ENCODE measurements at regions not wholly inside any gene's neighbourhood (a gene's known extent, or its start where the extent isn't known, plus 50 kb on each side); places are given as distances from the start of the nearest gene placed in this dataset.
A peak's percentile ranks its signal among the peaks of the same experiment; 100 is the strongest.

DNA sequence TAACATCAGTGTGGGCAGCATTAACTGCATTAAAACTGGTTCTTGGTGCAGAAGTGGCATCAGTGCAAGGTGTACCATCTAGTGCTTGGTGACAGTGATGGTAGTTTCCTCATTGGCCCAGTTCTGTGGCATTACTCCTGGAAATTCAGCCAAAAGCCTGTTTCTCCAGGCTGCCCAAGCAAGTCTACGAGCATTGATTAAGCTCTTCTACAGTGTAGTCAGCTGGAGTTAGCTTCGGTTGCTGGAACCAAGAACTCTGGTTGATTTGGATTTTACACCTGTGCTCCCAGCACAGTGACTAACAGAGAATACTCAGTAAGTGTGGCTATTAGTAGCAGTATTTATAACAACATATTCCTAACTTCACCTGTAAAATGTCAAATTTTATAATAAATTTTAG is 84.9 kb upstream of the ZDHHC17 start:
- H3K27ac ChIP-seq: no peak overlapping the region
- TF ChIP-seq, protein P1, sequence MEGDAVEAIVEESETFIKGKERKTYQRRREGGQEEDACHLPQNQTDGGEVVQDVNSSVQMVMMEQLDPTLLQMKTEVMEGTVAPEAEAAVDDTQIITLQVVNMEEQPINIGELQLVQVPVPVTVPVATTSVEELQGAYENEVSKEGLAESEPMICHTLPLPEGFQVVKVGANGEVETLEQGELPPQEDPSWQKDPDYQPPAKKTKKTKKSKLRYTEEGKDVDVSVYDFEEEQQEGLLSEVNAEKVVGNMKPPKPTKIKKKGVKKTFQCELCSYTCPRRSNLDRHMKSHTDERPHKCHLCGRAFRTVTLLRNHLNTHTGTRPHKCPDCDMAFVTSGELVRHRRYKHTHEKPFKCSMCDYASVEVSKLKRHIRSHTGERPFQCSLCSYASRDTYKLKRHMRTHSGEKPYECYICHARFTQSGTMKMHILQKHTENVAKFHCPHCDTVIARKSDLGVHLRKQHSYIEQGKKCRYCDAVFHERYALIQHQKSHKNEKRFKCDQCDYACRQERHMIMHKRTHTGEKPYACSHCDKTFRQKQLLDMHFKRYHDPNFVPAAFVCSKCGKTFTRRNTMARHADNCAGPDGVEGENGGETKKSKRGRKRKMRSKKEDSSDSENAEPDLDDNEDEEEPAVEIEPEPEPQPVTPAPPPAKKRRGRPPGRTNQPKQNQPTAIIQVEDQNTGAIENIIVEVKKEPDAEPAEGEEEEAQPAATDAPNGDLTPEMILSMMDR (conservative IDR thresholded peaks at IDR 0.05): no peak

DNA sequence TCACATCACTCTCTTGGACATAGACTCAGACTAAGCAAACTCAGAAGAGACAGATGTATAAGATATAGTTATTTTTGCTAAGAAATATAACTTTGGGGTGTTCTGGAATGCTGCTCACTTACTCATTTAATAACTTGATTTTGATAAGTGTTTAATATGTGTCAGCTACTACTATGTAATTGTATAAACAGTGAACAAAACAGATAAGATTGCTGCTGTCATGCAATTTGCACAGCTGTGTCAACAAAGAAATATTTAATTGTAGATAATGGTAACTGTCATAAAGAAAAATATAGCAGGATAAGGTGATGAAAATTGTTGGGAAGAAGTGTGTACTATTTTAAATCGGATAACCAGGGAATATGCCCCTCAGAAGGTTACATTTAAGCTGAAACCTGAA is 84.1 kb upstream of the ZDHHC17 start:
- TF ChIP-seq, protein P1 (conservative IDR thresholded peaks at IDR 0.05): no peak

DNA sequence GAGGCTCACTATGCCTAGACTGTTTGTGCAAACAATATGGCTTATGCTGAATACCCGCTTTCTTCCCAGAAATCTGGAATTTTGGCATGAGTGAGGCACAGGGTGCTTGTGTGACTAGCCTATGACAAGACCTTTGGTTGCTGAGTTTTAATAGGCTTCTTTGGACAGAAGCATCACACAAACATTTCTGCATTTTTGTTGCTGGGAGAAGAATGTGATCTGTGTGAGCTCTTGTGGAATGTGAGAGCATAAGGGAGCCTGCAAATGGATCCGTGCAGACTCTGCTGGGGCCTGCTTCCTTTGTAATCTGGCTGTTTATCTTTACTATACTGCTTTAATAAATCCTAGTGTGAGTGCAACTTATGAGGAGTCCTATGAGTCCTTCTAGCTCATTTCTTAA is 83.0 kb upstream of the ZDHHC17 start:
- H3K27ac ChIP-seq: no peak overlapping the region
- TF ChIP-seq, protein P1 (conservative IDR thresholded peaks at IDR 0.05): no peak

More for the DNA sequence above, 84.1 kb upstream of the ZDHHC17 start:
- H3K27ac ChIP-seq: no peak overlapping the region

DNA sequence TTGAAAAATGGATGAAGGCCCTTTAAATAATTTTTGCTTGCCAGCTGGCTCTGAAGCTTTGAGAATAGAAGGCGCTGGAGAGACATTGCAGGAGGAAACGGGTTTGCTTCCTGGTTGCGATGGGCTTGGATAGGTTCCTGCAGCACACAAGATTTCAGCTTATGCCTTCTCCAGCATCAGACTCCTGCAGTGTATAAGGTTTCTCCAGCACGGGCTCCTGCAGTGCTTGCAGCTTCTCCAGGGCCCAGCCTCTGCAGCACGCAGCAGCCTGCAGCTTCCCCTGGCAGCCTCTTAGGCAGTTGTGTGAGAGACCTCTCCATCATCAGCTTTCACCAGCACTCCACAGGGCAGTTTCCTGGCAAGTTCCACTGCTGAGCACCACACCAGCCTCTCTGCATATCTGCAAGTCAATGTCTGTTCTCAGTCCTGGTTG is 78.7 kb upstream of the ZDHHC17 start:
- TF ChIP-seq, protein P1 (conservative IDR thresholded peaks at IDR 0.05): no peak
- H3K27ac ChIP-seq: peak overlapping the region; percentile 54

DNA sequence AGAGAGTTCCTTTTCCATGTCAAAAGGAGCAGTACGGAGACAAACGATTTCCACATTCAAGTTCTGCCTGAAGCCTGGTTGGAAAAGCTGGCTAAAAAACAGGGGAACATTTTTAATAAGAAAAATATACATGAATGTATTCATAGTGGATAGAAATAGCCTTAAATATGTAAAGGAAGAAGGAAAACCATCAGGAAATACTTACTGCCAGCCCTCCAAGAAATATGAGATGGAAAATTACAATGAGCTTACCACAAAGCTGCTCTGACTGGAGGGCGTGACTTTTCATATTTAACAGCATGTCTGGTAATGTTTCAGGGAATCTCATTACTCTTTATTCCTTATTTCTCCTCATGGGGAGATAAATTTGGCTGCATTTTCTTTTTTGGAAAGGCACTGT is 75.9 kb upstream of the ZDHHC17 start:
- TF ChIP-seq, protein P1 (conservative IDR thresholded peaks at IDR 0.05): no peak
- H3K27ac ChIP-seq: no peak overlapping the region

DNA sequence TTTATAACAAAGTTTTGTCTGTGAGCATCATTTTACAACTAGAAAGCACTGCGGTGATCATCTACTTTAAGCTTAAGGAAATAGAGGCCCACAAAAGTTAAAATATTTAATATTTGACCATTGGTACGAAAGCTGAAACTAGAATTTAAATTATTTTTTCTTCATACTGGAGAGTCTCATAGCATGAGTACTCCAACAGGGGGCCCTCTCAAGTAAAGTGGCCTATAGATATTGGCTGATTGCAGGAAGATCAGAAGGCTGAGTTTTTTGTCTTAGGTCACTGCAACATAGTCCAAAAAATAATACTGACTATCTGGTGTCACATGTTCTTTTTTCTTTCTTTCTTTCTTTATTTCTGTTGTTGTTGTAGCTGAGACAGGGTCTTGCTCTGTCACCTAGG is 75.3 kb upstream of the ZDHHC17 start:
- H3K27ac ChIP-seq: no peak overlapping the region

DNA sequence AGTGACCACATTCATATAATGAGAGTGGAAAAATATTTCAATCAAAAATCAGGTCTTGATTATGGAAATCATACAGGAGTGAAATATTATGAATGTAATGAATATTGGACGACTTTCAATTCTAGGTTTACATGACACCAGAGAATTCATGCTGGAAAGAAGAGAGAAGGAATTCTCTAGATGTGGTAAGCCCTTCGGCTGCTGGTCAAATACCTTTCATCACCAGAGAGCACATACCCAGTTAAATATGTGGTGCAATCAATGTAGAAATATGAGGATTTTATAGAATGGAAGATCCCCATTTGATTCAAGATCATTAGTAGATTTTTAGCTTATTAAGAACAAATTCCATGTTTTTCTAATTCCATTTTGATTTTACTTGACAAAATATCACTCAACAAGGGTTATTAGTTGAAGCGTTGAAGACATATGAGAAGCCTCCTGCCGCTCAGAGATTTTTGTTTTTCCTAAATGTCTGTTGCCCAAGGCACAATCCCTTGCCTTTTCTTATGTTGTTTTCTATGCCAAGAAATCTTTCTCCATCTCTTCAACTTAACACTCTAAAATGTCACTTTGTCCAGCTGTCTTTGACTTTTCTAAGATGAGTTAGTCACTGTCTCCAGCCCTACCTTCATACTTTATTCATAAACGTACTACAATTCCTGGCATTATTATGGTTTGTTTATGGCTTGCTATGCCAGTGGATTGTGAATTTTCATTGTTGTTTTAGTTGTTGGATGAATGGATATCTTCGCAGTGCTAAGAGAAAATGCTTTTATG is 72.8 kb upstream of the ZDHHC17 start:
- H3K27ac ChIP-seq: no peak overlapping the region
- TF ChIP-seq, protein P1 (conservative IDR thresholded peaks at IDR 0.05): no peak

More for the DNA sequence above, 75.3 kb upstream of the ZDHHC17 start:
- TF ChIP-seq, protein P1 (conservative IDR thresholded peaks at IDR 0.05): 0 out of 2 replicates have a peak, but pooled peaks have one; percentile 22

All from VCaP (cell line).